ENCODE measurements at regions not wholly inside any gene's neighbourhood (a gene's known extent, or its start where the extent isn't known, plus 50 kb on each side); places are given as distances from the start of the nearest gene placed in this dataset.

- Histone ChIP-seq H3K27ac (ENCODE audit: low read length) (no peak overlapping the region), H3K79me2 (replicated peaks; ENCODE audit: insufficient read depth, low read length) (no peaks in the 10 kb centered on the region), H2AFZ (ENCODE audit: low read depth, low read length) (no peak overlapping the region), H3K4me2 (ENCODE audit: low read length) (no peak overlapping the region), H3K9me2 (ENCODE audit: insufficient read depth, low read length) (no peaks in the 10 kb centered on the region), H3F3A (ENCODE audit: insufficient read depth, low read length, poor library complexity, severe bottlenecking) (no peaks in the 10 kb centered on the region), H3K9me3 (ENCODE audit: low read length) (peaks cover 3% of the 10 kb centered on the region), H4K20me1 (ENCODE audit: insufficient read depth) (no peaks in the 10 kb centered on the region), H3K27me3 (ENCODE audit: insufficient read depth, low read depth, low read length) (no peaks in the 10 kb centered on the region), H3K4me3 (ENCODE audit: low read length) (no peak overlapping the region), H3K36me3 (ENCODE audit: insufficient read depth, low read length) (no peaks in the 10 kb centered on the region), H3K9ac (ENCODE audit: low read length) (no peak overlapping the region)
- no peak for TF ChIP-seq TAF1 (IDR thresholded peaks at IDR 0.05; ENCODE audit: low read depth)
- TF ChIP-seq REST (IDR thresholded peaks at IDR 0.05; ENCODE audit: borderline replicate concordance) = no peak
- no peak for TF ChIP-seq EZH2 (IDR thresholded peaks at IDR 0.05; ENCODE audit: borderline replicate concordance, insufficient read depth, low read length, poor library complexity, severe bottlenecking)
- no peak for TF ChIP-seq RAD21 (conservative IDR thresholded peaks at IDR 0.05)
- TF ChIP-seq SMC3 (conservative IDR thresholded peaks at IDR 0.05; ENCODE audit: poor library complexity) = no peak
- TF ChIP-seq EP300 (conservative IDR thresholded peaks at IDR 0.05; ENCODE audit: poor library complexity, severe bottlenecking) = no peak
- no peak for TF ChIP-seq POLR2AphosphoS5 (IDR thresholded peaks at IDR 0.05)
- no peak for TF ChIP-seq CTCF (IDR thresholded peaks at IDR 0.05; ENCODE audit: poor library complexity, severe bottlenecking)
- TF ChIP-seq MXI1 (conservative IDR thresholded peaks at IDR 0.05; ENCODE audit: poor library complexity, severe bottlenecking) = no peak
These were observed 280.4 kb downstream of the HLX start for GRCh38 chr1:221159608-221160007.

- Histone ChIP-seq H3K9me3 (ENCODE audit: low read length) (no peaks in the 10 kb centered on the region), H2AFZ (ENCODE audit: low read depth, low read length) (no peak overlapping the region), H3K9ac (ENCODE audit: low read length) (no peak overlapping the region), H3F3A (ENCODE audit: insufficient read depth, low read length, poor library complexity, severe bottlenecking) (no peaks in the 10 kb centered on the region), H3K4me2 (ENCODE audit: low read length) (no peak overlapping the region), H4K20me1 (ENCODE audit: insufficient read depth) (no peaks in the 10 kb centered on the region), H3K27ac (ENCODE audit: low read length) (no peak overlapping the region), H3K79me2 (replicated peaks; ENCODE audit: insufficient read depth, low read length) (no peaks in the 10 kb centered on the region), H3K4me3 (ENCODE audit: low read length) (no peak overlapping the region), H3K27me3 (ENCODE audit: insufficient read depth, low read depth, low read length) (no peaks in the 10 kb centered on the region), H3K9me2 (ENCODE audit: insufficient read depth, low read length) (no peaks in the 10 kb centered on the region), H3K36me3 (ENCODE audit: insufficient read depth, low read length) (no peaks in the 10 kb centered on the region)
- no peak for TF ChIP-seq EP300 (conservative IDR thresholded peaks at IDR 0.05; ENCODE audit: poor library complexity, severe bottlenecking)
- no peak for TF ChIP-seq SMC3 (conservative IDR thresholded peaks at IDR 0.05; ENCODE audit: poor library complexity)
- TF ChIP-seq CTCF (IDR thresholded peaks at IDR 0.05; ENCODE audit: poor library complexity, severe bottlenecking) = no peak
- TF ChIP-seq EZH2 (IDR thresholded peaks at IDR 0.05; ENCODE audit: borderline replicate concordance, insufficient read depth, low read length, poor library complexity, severe bottlenecking) = no peak
- no peak for TF ChIP-seq MXI1 (conservative IDR thresholded peaks at IDR 0.05; ENCODE audit: poor library complexity, severe bottlenecking)
- no peak for TF ChIP-seq POLR2AphosphoS5 (IDR thresholded peaks at IDR 0.05)
- no peak for TF ChIP-seq REST (IDR thresholded peaks at IDR 0.05; ENCODE audit: borderline replicate concordance)
- TF ChIP-seq TAF1 (IDR thresholded peaks at IDR 0.05; ENCODE audit: low read depth) = no peak
- no peak for TF ChIP-seq RAD21 (conservative IDR thresholded peaks at IDR 0.05)
These were observed 282.4 kb downstream of the HLX start for GRCh38 chr1:221161571-221162041.
